Nephron (organoid): ENCODE measurements at regions not wholly inside any gene's neighbourhood (a gene's known extent, or its start where the extent isn't known, plus 50 kb on each side); places are given as distances from the start of the nearest gene placed in this dataset.
"Not testable (repeated sequence)": the region's sequence is repeated elsewhere in the genome, so short reads cannot be mapped to it uniquely, and the experiment has no call there.

Experiments used
- H3K27ac Mint-ChIP-seq, 3 experiments: 2 replicates each; pipeline ENCODE4 v1.8.0; 2020; ENCODE audit warnings: mixed read lengths in 3 of 3, mild to moderate bottlenecking in 2 of 3, moderate library complexity in 1 of 3
- H3K27me3 Mint-ChIP-seq: 2 replicates; pipeline ENCODE4 v1.8.0; 2021; ENCODE audit warnings: low read depth, mild to moderate bottlenecking, moderate library complexity, mixed read lengths
- H3K36me3 Mint-ChIP-seq: 2 replicates; pipeline ENCODE4 v1.8.0; 2020; ENCODE audit warnings: low read depth, mixed read lengths
- H3K4me1 Mint-ChIP-seq: 2 replicates; pipeline ENCODE4 v1.8.0; 2020; ENCODE audit warnings: mixed read lengths
- H3K4me3 Mint-ChIP-seq, 3 experiments: 2 replicates each; pipeline ENCODE4 v1.8.0; 2020; ENCODE audit warnings: mild to moderate bottlenecking in 3 of 3, mixed read lengths in 3 of 3, moderate library complexity in 2 of 3
- H3K9me3 Mint-ChIP-seq: 2 replicates; pipeline ENCODE4 v1.8.0; 2020; ENCODE audit warnings: mixed read lengths
- CTCF ChIP-seq, 3 experiments: fragments of 200-600 bp; sonication (generic); IDR thresholded peaks; one replicate each; pipeline ENCODE4 v1.5.0; 2021; ENCODE audit warnings: antibody characterized with exemption in 3 of 3; ENCODE audit not compliant: unreplicated experiment in 3 of 3

GRCh38 chr9:96148634-96149532 lies 153.1 kb downstream of the HSD17B3 start:
- no peak for TF ChIP-seq CTCF (IDR thresholded peaks at IDR 0.05; ENCODE audit: unreplicated experiment in 3 of 3)
- H3K9me3 Mint-ChIP-seq: peaks cover 3% of the 10 kb centered on the region
- peaks cover 33% of the 10 kb centered on the region for H3K27me3 Mint-ChIP-seq
- no peaks in the 10 kb centered on the region for H3K36me3 Mint-ChIP-seq
- H3K4me1 Mint-ChIP-seq: no peaks in the 10 kb centered on the region
- H3K27ac Mint-ChIP-seq: no peak overlapping the region
- no peak overlapping the region for H3K4me3 Mint-ChIP-seq

GRCh38 chr9:96147029-96147428 lies 154.9 kb downstream of the HSD17B3 start:
- not testable (repeated sequence) for H3K4me3 Mint-ChIP-seq, H3K27ac Mint-ChIP-seq, H3K36me3 Mint-ChIP-seq, H3K9me3 Mint-ChIP-seq, H3K4me1 Mint-ChIP-seq
- H3K27me3 Mint-ChIP-seq: peaks cover 33% of the 10 kb centered on the region

- peaks cover 25% of the 10 kb centered on the region for H3K27me3 Mint-ChIP-seq
- peak overlapping the region in 2 of 3 experiments; percentile 96 to 97 for H3K27ac Mint-ChIP-seq
- H3K9me3 Mint-ChIP-seq: no peaks in the 10 kb centered on the region
- H3K4me3 Mint-ChIP-seq: no peak overlapping the region
- H3K36me3 Mint-ChIP-seq: no peaks in the 10 kb centered on the region
- no peak for TF ChIP-seq CTCF (IDR thresholded peaks at IDR 0.05; ENCODE audit: unreplicated experiment in 3 of 3)
- peaks cover 41% of the 10 kb centered on the region for H3K4me1 Mint-ChIP-seq
These were observed 160.3 kb downstream of the HSD17B3 start for GRCh38 chr9:96141666-96142065.

DNA sequence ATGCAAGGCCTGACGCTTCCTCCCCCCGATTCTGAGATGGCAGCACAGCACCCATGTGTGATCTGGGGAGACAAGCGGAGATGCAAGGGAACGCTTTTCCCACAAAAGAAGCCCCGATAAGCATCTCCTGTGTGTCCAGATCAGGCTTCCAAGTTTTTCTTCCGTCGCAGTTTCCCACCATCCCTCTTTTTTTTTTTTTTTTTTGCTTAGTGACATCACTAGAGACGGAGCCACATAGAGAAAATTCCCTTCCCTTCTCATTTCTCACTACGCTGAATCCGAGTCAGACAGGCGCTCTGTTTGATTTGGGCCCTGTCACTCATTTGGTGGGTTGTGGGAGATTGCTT lies 160.9 kb downstream of the HSD17B3 start:
- Mint-ChIP-seq H3K4me3 (peak overlapping the region in 1 of 3 experiments; percentile 66), H3K27me3 (peaks cover 20% of the 10 kb centered on the region), H3K36me3 (no peaks in the 10 kb centered on the region), H3K9me3 (no peaks in the 10 kb centered on the region), H3K4me1 (peaks cover 41% of the 10 kb centered on the region), H3K27ac (peak overlapping the region in 2 of 3 experiments; percentile 96 to 97)
- no peak for TF ChIP-seq CTCF (IDR thresholded peaks at IDR 0.05; ENCODE audit: unreplicated experiment in 3 of 3)

DNA sequence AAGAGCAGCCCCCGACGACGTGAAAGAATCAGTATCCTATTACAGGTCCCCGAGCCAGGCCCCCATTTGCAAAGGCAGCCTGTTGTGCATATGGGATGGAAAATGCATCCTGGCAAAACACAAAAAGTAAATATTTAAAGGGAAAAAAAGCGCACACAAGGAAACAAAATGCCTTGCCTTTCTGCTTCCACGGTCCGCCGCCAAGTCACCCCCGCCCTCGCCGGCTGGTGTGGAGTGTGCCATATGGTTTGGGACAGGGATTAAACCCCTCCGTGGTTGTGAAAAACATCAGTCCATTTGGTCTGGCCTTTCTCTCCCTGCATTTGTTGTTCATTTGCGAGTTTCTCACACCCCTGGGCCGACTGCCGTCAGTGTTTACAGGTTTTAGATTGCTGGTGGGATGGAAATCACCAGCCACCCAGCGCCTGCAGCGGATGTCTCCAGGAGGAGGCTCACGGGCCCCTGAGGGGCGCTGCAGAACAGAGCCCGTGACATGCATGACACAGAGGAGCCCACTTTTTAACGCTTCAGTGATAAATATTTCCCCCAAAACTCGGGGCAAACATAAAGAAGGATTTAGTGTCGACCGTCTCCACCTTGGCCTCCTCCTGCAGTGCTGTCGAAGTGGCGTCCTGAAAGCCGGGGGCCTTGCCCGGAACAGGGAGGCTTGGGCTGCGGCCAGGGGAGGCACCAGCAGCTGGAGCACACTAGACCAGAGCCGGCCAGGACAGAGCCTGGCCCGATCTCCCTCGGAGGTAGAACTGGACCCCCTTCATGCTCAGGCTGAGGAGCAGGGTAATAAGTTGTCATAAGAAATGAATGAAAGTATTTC lies 161.5 kb downstream of the HSD17B3 start:
- H3K4me1 Mint-ChIP-seq: peaks cover 41% of the 10 kb centered on the region
- H3K36me3 Mint-ChIP-seq: no peaks in the 10 kb centered on the region
- H3K9me3 Mint-ChIP-seq: no peaks in the 10 kb centered on the region
- no peak for TF ChIP-seq CTCF (IDR thresholded peaks at IDR 0.05; ENCODE audit: unreplicated experiment in 3 of 3)
- peak overlapping the region; percentile 72 to 97 (median 96) for H3K27ac Mint-ChIP-seq
- peak overlapping the region; percentile 40 to 66 (median 64) for H3K4me3 Mint-ChIP-seq
- H3K27me3 Mint-ChIP-seq: peaks cover 24% of the 10 kb centered on the region

DNA sequence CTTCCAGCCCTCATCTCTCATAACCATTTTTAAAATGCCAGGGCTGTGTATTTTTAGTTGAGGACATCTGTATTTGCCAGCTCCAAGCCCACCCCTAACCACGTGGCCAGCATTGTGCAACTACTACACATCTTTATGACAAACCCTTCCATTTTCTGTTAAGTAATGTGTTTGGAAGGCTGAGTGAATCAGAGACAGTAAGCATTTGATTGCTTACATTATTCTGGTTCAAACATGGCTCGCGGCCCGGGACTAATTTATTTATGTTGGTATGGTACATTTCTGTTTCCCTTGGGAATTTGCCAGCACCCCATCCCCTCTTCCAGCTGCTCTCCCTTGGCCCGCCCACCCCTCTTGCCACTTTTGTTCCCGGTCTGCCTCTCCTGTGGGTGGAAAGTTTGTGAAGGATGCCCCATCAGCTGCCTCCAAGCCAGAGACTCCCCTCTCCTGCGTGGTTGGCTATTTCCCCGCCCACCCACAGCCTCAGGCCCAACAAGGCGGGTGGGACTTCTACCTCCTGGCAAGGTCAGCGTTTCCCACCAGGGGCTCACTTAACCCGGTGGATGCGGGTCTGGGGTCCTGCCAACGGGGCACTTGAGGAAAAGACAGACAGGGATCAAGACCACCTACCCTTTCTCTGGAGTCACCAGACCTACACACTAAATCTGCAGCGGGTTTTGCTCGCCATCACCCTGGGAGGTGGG lies 162.2 kb downstream of the HSD17B3 start:
- Mint-ChIP-seq H3K9me3 (no peaks in the 10 kb centered on the region), H3K36me3 (no peaks in the 10 kb centered on the region), H3K4me3 (peak overlapping the region in 2 of 3 experiments; percentile 53 to 70), H3K4me1 (peaks cover 45% of the 10 kb centered on the region), H3K27ac (peak overlapping the region; percentile 72 to 97 (median 96)), H3K27me3 (peaks cover 25% of the 10 kb centered on the region)
- no peak for TF ChIP-seq CTCF (IDR thresholded peaks at IDR 0.05; ENCODE audit: unreplicated experiment in 3 of 3)
